HEK293 (cell line): ENCODE measurements at regions not wholly inside any gene's neighbourhood (a gene's known extent, or its start where the extent isn't known, plus 50 kb on each side); places are given as distances from the start of the nearest gene placed in this dataset.

ENCODE experiments used
- CTCF ChIP-seq: fragments of 450-650 bp; formaldehyde crosslinking; IDR thresholded peaks from 2 replicates; pipeline ENCODE4 v1.5.1; 2016; ENCODE audit warnings: missing biosample characterization, missing genetic modification characterization
- ELK4 ChIP-seq: IDR thresholded peaks from 2 replicates; pipeline ENCODE4 v1.6.1; 2011; ENCODE audit warnings: mild to moderate bottlenecking, low read depth, low read length, borderline replicate concordance
- OVOL3 ChIP-seq: fragments of 450-650 bp; formaldehyde crosslinking; IDR thresholded peaks from 2 replicates; pipeline ENCODE4 v1.5.1; 2016; ENCODE audit warnings: missing biosample characterization, missing genetic modification characterization
- PRDM2 ChIP-seq: fragments of 450-650 bp; formaldehyde crosslinking; IDR thresholded peaks from 2 replicates; pipeline ENCODE4 v1.5.1; 2016; ENCODE audit warnings: missing biosample characterization, missing genetic modification characterization, borderline replicate concordance
- REST ChIP-seq: fragments of 450-650 bp; formaldehyde crosslinking; IDR thresholded peaks from 2 replicates; pipeline ENCODE4 v1.5.1; 2016; ENCODE audit warnings: missing biosample characterization, missing genetic modification characterization
- TCF7L2 ChIP-seq: IDR thresholded peaks from 2 replicates; pipeline ENCODE4 v1.6.1; 2011; ENCODE audit warnings: low read depth, mild to moderate bottlenecking, inconsistent platforms, low read length, moderate library complexity, borderline replicate concordance
- ZFP37 ChIP-seq: fragments of 450-650 bp; formaldehyde crosslinking; IDR thresholded peaks from 2 replicates; pipeline ENCODE4 v1.5.1; 2016; ENCODE audit warnings: missing biosample characterization, missing genetic modification characterization
- ZNF174 ChIP-seq: fragments of 450-650 bp; formaldehyde crosslinking; IDR thresholded peaks from 2 replicates; pipeline ENCODE4 v1.5.0; 2017; ENCODE audit warnings: missing biosample characterization, mild to moderate bottlenecking, missing genetic modification characterization
- ZNF18 ChIP-seq: fragments of 450-650 bp; formaldehyde crosslinking; IDR thresholded peaks from 2 replicates; pipeline ENCODE4 v1.5.1; 2016; ENCODE audit warnings: missing biosample characterization, missing genetic modification characterization
- ZNF184 ChIP-seq: fragments of 450-650 bp; IDR thresholded peaks from 2 replicates; pipeline ENCODE4 v1.5.1; 2018; ENCODE audit warnings: missing biosample characterization, mild to moderate bottlenecking, missing genetic modification characterization
- ZNF350 ChIP-seq: fragments of 450-650 bp; formaldehyde crosslinking; IDR thresholded peaks from 2 replicates; pipeline ENCODE4 v1.5.0; 2017; ENCODE audit warnings: missing biosample characterization, mild to moderate bottlenecking, missing genetic modification characterization
- ZNF423 ChIP-seq: fragments of 450-650 bp; formaldehyde crosslinking; IDR thresholded peaks from 2 replicates; pipeline ENCODE4 v1.5.1; 2016; ENCODE audit warnings: missing biosample characterization, missing genetic modification characterization
- ZNF501 ChIP-seq: fragments of 450-650 bp; formaldehyde crosslinking; IDR thresholded peaks from 2 replicates; pipeline ENCODE4 v1.5.1; 2016; ENCODE audit warnings: missing biosample characterization, missing genetic modification characterization
- ZNF692 ChIP-seq: fragments of 450-650 bp; formaldehyde crosslinking; IDR thresholded peaks from 2 replicates; pipeline ENCODE4 v1.5.1; 2016; ENCODE audit warnings: missing biosample characterization, missing genetic modification characterization

- no peak for TF ChIP-seq CTCF (tag by site-specific recombination)
- TF ChIP-seq ELK4: no peak
- no peak for TF ChIP-seq ZNF501 (tag by site-specific recombination)
- TF ChIP-seq TCF7L2: no peak
- TF ChIP-seq ZFP37 (tag by site-specific recombination): no peak
- no peak for TF ChIP-seq ZNF692
- TF ChIP-seq ZNF423 (tag by site-specific recombination): no peak
- TF ChIP-seq ZNF184 (tag by site-specific recombination): no peak
- TF ChIP-seq ZNF350 (tag by site-specific recombination): no peak
- TF ChIP-seq ZNF174 (tag by site-specific recombination): no peak
- TF ChIP-seq PRDM2 (tag by site-specific recombination): no peak
- TF ChIP-seq OVOL3: no peak
- no peak for TF ChIP-seq REST (tag by site-specific recombination)
- TF ChIP-seq ZNF18 (tag by site-specific recombination): no peak
These were observed 74.8 kb downstream of the CETN3 start for GRCh38 chr5:90334741-90335140.
